H9 (cell line): ENCODE measurements at regions not wholly inside any gene's neighbourhood (a gene's known extent, or its start where the extent isn't known, plus 50 kb on each side); places are given as distances from the start of the nearest gene placed in this dataset.

Source experiments
- DNase-seq: peaks from one replicate; pipeline ENCODE4 v3.0.0-alpha.2; 2017
- H2AFZ ChIP-seq: one replicate; pipeline ENCODE4 v1.6.1; 2013; ENCODE audit warnings: mild to moderate bottlenecking, low read length, control low read depth, moderate library complexity
- H2AK5ac ChIP-seq: 2 replicates; pipeline ENCODE4 v1.6.1; 2013; ENCODE audit warnings: low read length, control low read depth, mixed read lengths; ENCODE audit not compliant: insufficient read length
- H2BK120ac ChIP-seq: one replicate; pipeline ENCODE4 v1.6.1; 2013; ENCODE audit warnings: low read depth, mild to moderate bottlenecking, low read length, control low read depth, inconsistent platforms; ENCODE audit not compliant: poor library complexity, severe bottlenecking
- H2BK12ac ChIP-seq: 2 replicates; pipeline ENCODE4 v1.6.1; 2013; ENCODE audit warnings: low read length, control low read depth, mixed read lengths, low read depth; ENCODE audit not compliant: insufficient read length
- H2BK15ac ChIP-seq: 2 replicates; pipeline ENCODE4 v1.6.1; 2013; ENCODE audit warnings: low read depth, low read length, control low read depth
- H2BK20ac ChIP-seq: one replicate; pipeline ENCODE4 v1.6.1; 2013; ENCODE audit warnings: low read depth, mild to moderate bottlenecking, low read length, control low read depth, inconsistent platforms; ENCODE audit not compliant: poor library complexity, severe bottlenecking
- H2BK5ac ChIP-seq: 2 replicates; pipeline ENCODE4 v1.6.1; 2013; ENCODE audit warnings: low read length, control low read depth, mixed read lengths; ENCODE audit not compliant: insufficient read length
- H3K14ac ChIP-seq: 2 replicates; pipeline ENCODE4 v1.6.1; 2013; ENCODE audit warnings: low read length, control low read depth; ENCODE audit not compliant: insufficient read depth
- H3K18ac ChIP-seq: 2 replicates; pipeline ENCODE4 v1.6.1; 2013; ENCODE audit warnings: low read depth, mild to moderate bottlenecking, mixed read lengths, low read length, control low read depth; ENCODE audit not compliant: insufficient read length
- H3K23ac ChIP-seq: 2 replicates; pipeline ENCODE4 v1.6.1; 2013; ENCODE audit warnings: low read length, control low read depth, mixed read lengths, low read depth; ENCODE audit not compliant: insufficient read length
- H3K23me2 ChIP-seq: 2 replicates; pipeline ENCODE4 v1.6.1; 2013; ENCODE audit warnings: low read depth, mild to moderate bottlenecking, mixed read lengths, low read length, control low read depth; ENCODE audit not compliant: insufficient read length, poor library complexity, severe bottlenecking
- H3K27ac ChIP-seq: 2 replicates; pipeline ENCODE4 v1.5.1; 2013; ENCODE audit warnings: low read length, control low read depth, mixed read lengths, low read depth; ENCODE audit not compliant: insufficient read length
- H3K27me3 ChIP-seq: 2 replicates; pipeline ENCODE4 v1.6.1; 2013; ENCODE audit warnings: low read length, control low read depth, inconsistent platforms; ENCODE audit not compliant: insufficient read depth
- H3K4ac ChIP-seq: 2 replicates; pipeline ENCODE4 v1.6.1; 2013; ENCODE audit warnings: low read depth, mild to moderate bottlenecking, control low read depth, inconsistent platforms, low read length, moderate library complexity
- H3K4me1 ChIP-seq: 2 replicates; pipeline ENCODE4 v1.6.1; 2013; ENCODE audit warnings: low read length, control low read depth, inconsistent platforms; ENCODE audit not compliant: insufficient read depth
- H3K4me2 ChIP-seq: 2 replicates; pipeline ENCODE4 v1.6.1; 2013; ENCODE audit warnings: low read length, control low read depth, mixed read lengths; ENCODE audit not compliant: insufficient read length, insufficient read depth
- H3K56ac ChIP-seq: 2 replicates; pipeline ENCODE4 v1.6.1; 2013; ENCODE audit warnings: low read depth, mild to moderate bottlenecking, mixed read lengths, low read length, control low read depth; ENCODE audit not compliant: insufficient read length
- H3K79me1 ChIP-seq: 2 replicates; pipeline ENCODE4 v1.6.1; 2013; ENCODE audit warnings: low read depth, mild to moderate bottlenecking, moderate library complexity, low read length, control low read depth, inconsistent platforms; ENCODE audit not compliant: insufficient read depth, poor library complexity, severe bottlenecking
- H3K79me2 ChIP-seq: 2 replicates; pipeline ENCODE4 v1.6.1; 2013; ENCODE audit warnings: low read length, control low read depth, inconsistent platforms; ENCODE audit not compliant: insufficient read depth
- H3K9ac ChIP-seq: 2 replicates; pipeline ENCODE4 v1.6.1; 2013; ENCODE audit warnings: low read length, control low read depth, mixed read lengths; ENCODE audit not compliant: insufficient read length; ENCODE audit errors: extremely low read depth
- H3K9me3 ChIP-seq: one replicate; pipeline ENCODE4 v1.6.1; 2013; ENCODE audit warnings: low read depth, low read length, inconsistent platforms; ENCODE audit not compliant: control insufficient read depth
- H3T11ph ChIP-seq: one replicate; pipeline ENCODE4 v1.6.1; 2013; ENCODE audit warnings: mild to moderate bottlenecking, low read length, control low read depth, inconsistent platforms
- H4K20me1 ChIP-seq: one replicate; pipeline ENCODE4 v1.6.1; 2013; ENCODE audit not compliant: control insufficient read depth, insufficient read length, insufficient read depth
- H4K5ac ChIP-seq: 2 replicates; pipeline ENCODE4 v1.6.1; 2013; ENCODE audit warnings: low read depth, mild to moderate bottlenecking, mixed read lengths, low read length, control low read depth; ENCODE audit not compliant: insufficient read length
- H4K8ac ChIP-seq: replicated peaks from 2 replicates; pipeline ENCODE4 v1.6.1; 2013; ENCODE audit warnings: low read length, control low read depth, mixed read lengths, low read depth; ENCODE audit not compliant: insufficient read length
- H4K91ac ChIP-seq: 2 replicates; pipeline ENCODE4 v1.6.1; 2013; ENCODE audit warnings: low read depth, mild to moderate bottlenecking, moderate library complexity, mixed read lengths, low read length, control low read depth; ENCODE audit not compliant: insufficient read length
- H3K27ac Mint-ChIP-seq, 3 experiments: 2 replicates in 2 of 3; 3 replicates in 1 of 3; pipeline ENCODE4 v1.8.0; 2020 to 2021; ENCODE audit warnings: mixed read lengths in 3 of 3, mild to moderate bottlenecking in 1 of 3, moderate library complexity in 1 of 3
- H3K27me3 Mint-ChIP-seq: 2 replicates; pipeline ENCODE4 v1.8.0; 2021; ENCODE audit warnings: low read depth, mild to moderate bottlenecking, moderate library complexity, mixed read lengths
- H3K36me3 Mint-ChIP-seq, 3 experiments: 2 replicates in 2 of 3; 3 replicates in 1 of 3; pipeline ENCODE4 v1.8.0; 2020 to 2021; ENCODE audit warnings: low read depth in 3 of 3, mixed read lengths in 3 of 3; ENCODE audit not compliant: insufficient read depth in 1 of 3
- H3K4me1 Mint-ChIP-seq, 2 experiments: 2 replicates each; pipeline ENCODE4 v1.8.0; 2020; ENCODE audit warnings: mixed read lengths in 2 of 2
- H3K4me3 Mint-ChIP-seq, 2 experiments: 2 replicates in 1 of 2; 3 replicates in 1 of 2; pipeline ENCODE4 v1.8.0; 2020 to 2021; ENCODE audit warnings: mild to moderate bottlenecking in 2 of 2, mixed read lengths in 2 of 2, moderate library complexity in 1 of 2
- H3K9me3 Mint-ChIP-seq, 2 experiments: 2 replicates in 1 of 2; 3 replicates in 1 of 2; pipeline ENCODE4 v1.8.0; 2020; ENCODE audit warnings: mild to moderate bottlenecking in 2 of 2, mixed read lengths in 2 of 2, moderate library complexity in 1 of 2
- CTCF ChIP-seq: fragments of 200-600 bp; sonication (generic); conservative IDR thresholded peaks from 3 replicates; pipeline ENCODE4 v1.8.0; 2021; ENCODE audit warnings: antibody characterized with exemption, mild to moderate bottlenecking
- WGBS: extraction: QIAGEN DNeasy Blood & Tissue Kit; methylation state at CpG from one replicate; pipeline ENCODE4 v1.1.7; 2013; ENCODE audit warnings: missing lambda C conversion rate, low lambda C conversion rate, mixed read lengths; ENCODE audit not compliant: insufficient read length; ENCODE audit errors: extremely low coverage; 5-methylcytosine and 5-hydroxymethylcytosine counted together

GRCh38 chr20:6976106-6976900 lies 208.8 kb downstream of the BMP2 start:
- Histone ChIP-seq H2AK5ac (no peak overlapping the region), H3K4me2 (no peak overlapping the region), H3K79me2 (no peaks in the 10 kb centered on the region), H3K56ac (no peak overlapping the region), H3K9ac (no peak overlapping the region), H3K27ac (no peak overlapping the region), H2BK15ac (no peak overlapping the region), H3K18ac (no peak overlapping the region), H3K23me2 (no peaks in the 10 kb centered on the region), H2AFZ (no peak overlapping the region), H2BK12ac (no peak overlapping the region), H3T11ph (no peak overlapping the region), H3K23ac (no peak overlapping the region), H2BK5ac (no peak overlapping the region), H4K91ac (no peak overlapping the region), H4K20me1 (no peaks in the 10 kb centered on the region), H3K79me1 (no peaks in the 10 kb centered on the region), H3K27me3 (no peaks in the 10 kb centered on the region), H3K4ac (no peak overlapping the region), H2BK20ac (no peak overlapping the region), H2BK120ac (no peak overlapping the region), H3K9me3 (no peaks in the 10 kb centered on the region), H3K14ac (no peak overlapping the region), H3K4me1 (no peaks in the 10 kb centered on the region), H4K5ac (no peak overlapping the region), H4K8ac (no peak overlapping the region)
- no peak overlapping the region for H3K27ac Mint-ChIP-seq
- TF ChIP-seq CTCF = no peak
- no peaks in the 10 kb centered on the region for H3K27me3 Mint-ChIP-seq
- DNase-seq = no peak
- no peak overlapping the region for H3K4me3 Mint-ChIP-seq
- no peaks in the 10 kb centered on the region for H3K4me1 Mint-ChIP-seq
- H3K36me3 Mint-ChIP-seq = no peaks in the 10 kb centered on the region; a peak in 1 of 7 replicates
- no CpG with 5 or more reads among the region's 3 CpGs for WGBS
- peaks cover 0 to 5% of the 10 kb centered on the region in 2 experiments; a peak in 1 of 5 replicates for H3K9me3 Mint-ChIP-seq
